ENCODE measurements at regions not wholly inside any gene's neighbourhood (a gene's known extent, or its start where the extent isn't known, plus 50 kb on each side); places are given as distances from the start of the nearest gene placed in this dataset.

GRCh38 chr2:14120376-14120775, 512.1 kb upstream of the LRATD1 start:
- Histone ChIP-seq H3K4me1 (ENCODE audit: control insufficient read depth in 5 of 5, insufficient read depth in 5 of 5, low read length in 5 of 5) (no peaks in the 10 kb centered on the region), H3K4me3 (ENCODE audit: low read depth in 1 of 5, low read length in 5 of 5) (no peak overlapping the region), H3K27ac (ENCODE audit: low read depth, low read length) (no peak overlapping the region), H3K36me3 (ENCODE audit: control insufficient read depth in 5 of 5, insufficient read depth in 5 of 5, low read length in 5 of 5) (no peaks in the 10 kb centered on the region), H3K9ac (ENCODE audit: low read length in 5 of 5) (no peak overlapping the region), H3K27me3 (ENCODE audit: control insufficient read depth in 5 of 5, insufficient read depth in 4 of 5, low read length in 5 of 5) (no peaks in the 10 kb centered on the region), H3K9me3 (ENCODE audit: control insufficient read depth in 5 of 5, low read length in 5 of 5) (no peaks in the 10 kb centered on the region)

GRCh38 chr2:14123436-14124103, 508.9 kb upstream of the LRATD1 start:
- no peaks in the 10 kb centered on the region for H3K9me3 ChIP-seq (ENCODE audit: control insufficient read depth in 5 of 5, low read length in 5 of 5)

GRCh38 chr2:14125624-14126293, 506.8 kb upstream of the LRATD1 start:
- no peak overlapping the region for H3K4me3 ChIP-seq (ENCODE audit: low read depth in 1 of 5, low read length in 5 of 5)
- no peaks in the 10 kb centered on the region for H3K4me1 ChIP-seq (ENCODE audit: control insufficient read depth in 5 of 5, insufficient read depth in 5 of 5, low read length in 5 of 5)
- H3K9me3 ChIP-seq (ENCODE audit: control insufficient read depth in 5 of 5, low read length in 5 of 5), result no peaks in the 10 kb centered on the region
- no peaks in the 10 kb centered on the region for H3K27me3 ChIP-seq (ENCODE audit: control insufficient read depth in 5 of 5, insufficient read depth in 4 of 5, low read length in 5 of 5)
- H3K36me3 ChIP-seq (ENCODE audit: control insufficient read depth in 5 of 5, insufficient read depth in 5 of 5, low read length in 5 of 5), result no peaks in the 10 kb centered on the region
- H3K27ac ChIP-seq (ENCODE audit: low read depth, low read length), result no peak overlapping the region
- H3K9ac ChIP-seq (ENCODE audit: low read length in 5 of 5), result no peak overlapping the region

More at GRCh38 chr2:14123436-14124103, 508.9 kb upstream of the LRATD1 start:
- Histone ChIP-seq H3K36me3 (ENCODE audit: control insufficient read depth in 5 of 5, insufficient read depth in 5 of 5, low read length in 5 of 5) (no peaks in the 10 kb centered on the region), H3K27me3 (ENCODE audit: control insufficient read depth in 5 of 5, insufficient read depth in 4 of 5, low read length in 5 of 5) (no peaks in the 10 kb centered on the region), H3K9ac (ENCODE audit: low read length in 5 of 5) (no peak overlapping the region), H3K4me3 (ENCODE audit: low read depth in 1 of 5, low read length in 5 of 5) (no peak overlapping the region), H3K4me1 (ENCODE audit: control insufficient read depth in 5 of 5, insufficient read depth in 5 of 5, low read length in 5 of 5) (no peaks in the 10 kb centered on the region), H3K27ac (ENCODE audit: low read depth, low read length) (no peak overlapping the region)

- Histone ChIP-seq H3K36me3 (ENCODE audit: control insufficient read depth in 5 of 5, insufficient read depth in 5 of 5, low read length in 5 of 5) (no peaks in the 10 kb centered on the region), H3K27me3 (ENCODE audit: control insufficient read depth in 5 of 5, insufficient read depth in 4 of 5, low read length in 5 of 5) (no peaks in the 10 kb centered on the region), H3K4me3 (ENCODE audit: low read depth in 1 of 5, low read length in 5 of 5) (no peak overlapping the region), H3K9ac (ENCODE audit: low read length in 5 of 5) (no peak overlapping the region), H3K27ac (ENCODE audit: low read depth, low read length) (no peak overlapping the region), H3K9me3 (ENCODE audit: control insufficient read depth in 5 of 5, low read length in 5 of 5) (no peaks in the 10 kb centered on the region), H3K4me1 (ENCODE audit: control insufficient read depth in 5 of 5, insufficient read depth in 5 of 5, low read length in 5 of 5) (no peaks in the 10 kb centered on the region)
Observed at GRCh38 chr2:14126846-14127245, 505.7 kb upstream of the LRATD1 start.

GRCh38 chr2:14127765-14128164, 504.8 kb upstream of the LRATD1 start:
- no peak overlapping the region for H3K4me3 ChIP-seq (ENCODE audit: low read depth in 1 of 5, low read length in 5 of 5)
- H3K9me3 ChIP-seq (ENCODE audit: control insufficient read depth in 5 of 5, low read length in 5 of 5), result no peaks in the 10 kb centered on the region
- H3K4me1 ChIP-seq (ENCODE audit: control insufficient read depth in 5 of 5, insufficient read depth in 5 of 5, low read length in 5 of 5), result no peaks in the 10 kb centered on the region
- H3K27ac ChIP-seq (ENCODE audit: low read depth, low read length), result no peak overlapping the region
- no peak overlapping the region for H3K9ac ChIP-seq (ENCODE audit: low read length in 5 of 5)
- no peaks in the 10 kb centered on the region for H3K36me3 ChIP-seq (ENCODE audit: control insufficient read depth in 5 of 5, insufficient read depth in 5 of 5, low read length in 5 of 5)
- no peaks in the 10 kb centered on the region for H3K27me3 ChIP-seq (ENCODE audit: control insufficient read depth in 5 of 5, insufficient read depth in 4 of 5, low read length in 5 of 5)

- Histone ChIP-seq H3K27me3 (ENCODE audit: control insufficient read depth in 5 of 5, insufficient read depth in 4 of 5, low read length in 5 of 5) (no peaks in the 10 kb centered on the region), H3K27ac (ENCODE audit: low read depth, low read length) (no peak overlapping the region), H3K36me3 (ENCODE audit: control insufficient read depth in 5 of 5, insufficient read depth in 5 of 5, low read length in 5 of 5) (no peaks in the 10 kb centered on the region), H3K9me3 (ENCODE audit: control insufficient read depth in 5 of 5, low read length in 5 of 5) (no peaks in the 10 kb centered on the region), H3K4me1 (ENCODE audit: control insufficient read depth in 5 of 5, insufficient read depth in 5 of 5, low read length in 5 of 5) (no peaks in the 10 kb centered on the region), H3K9ac (ENCODE audit: low read length in 5 of 5) (no peak overlapping the region), H3K4me3 (ENCODE audit: low read depth in 1 of 5, low read length in 5 of 5) (no peak overlapping the region)
Observed at GRCh38 chr2:14132386-14132785, 500.1 kb upstream of the LRATD1 start.

GRCh38 chr2:14134771-14135170, 497.7 kb upstream of the LRATD1 start:
- H3K27ac ChIP-seq (ENCODE audit: low read depth, low read length), result no peak overlapping the region

GRCh38 chr2:14136030-14136429, 496.5 kb upstream of the LRATD1 start:
- Histone ChIP-seq H3K4me1 (ENCODE audit: control insufficient read depth in 5 of 5, insufficient read depth in 5 of 5, low read length in 5 of 5) (no peaks in the 10 kb centered on the region), H3K27ac (ENCODE audit: low read depth, low read length) (no peak overlapping the region), H3K27me3 (ENCODE audit: control insufficient read depth in 5 of 5, insufficient read depth in 4 of 5, low read length in 5 of 5) (no peaks in the 10 kb centered on the region), H3K4me3 (ENCODE audit: low read depth in 1 of 5, low read length in 5 of 5) (no peak overlapping the region), H3K9me3 (ENCODE audit: control insufficient read depth in 5 of 5, low read length in 5 of 5) (no peaks in the 10 kb centered on the region), H3K36me3 (ENCODE audit: control insufficient read depth in 5 of 5, insufficient read depth in 5 of 5, low read length in 5 of 5) (no peaks in the 10 kb centered on the region), H3K9ac (ENCODE audit: low read length in 5 of 5) (no peak overlapping the region)

More at GRCh38 chr2:14134771-14135170, 497.7 kb upstream of the LRATD1 start:
- Histone ChIP-seq H3K9me3 (ENCODE audit: control insufficient read depth in 5 of 5, low read length in 5 of 5) (no peaks in the 10 kb centered on the region), H3K36me3 (ENCODE audit: control insufficient read depth in 5 of 5, insufficient read depth in 5 of 5, low read length in 5 of 5) (no peaks in the 10 kb centered on the region), H3K27me3 (ENCODE audit: control insufficient read depth in 5 of 5, insufficient read depth in 4 of 5, low read length in 5 of 5) (no peaks in the 10 kb centered on the region), H3K4me1 (ENCODE audit: control insufficient read depth in 5 of 5, insufficient read depth in 5 of 5, low read length in 5 of 5) (no peaks in the 10 kb centered on the region), H3K9ac (ENCODE audit: low read length in 5 of 5) (no peak overlapping the region), H3K4me3 (ENCODE audit: low read depth in 1 of 5, low read length in 5 of 5) (no peak overlapping the region)

- H3K27me3 ChIP-seq (ENCODE audit: control insufficient read depth in 5 of 5, insufficient read depth in 4 of 5, low read length in 5 of 5), result no peaks in the 10 kb centered on the region
- no peak overlapping the region for H3K9ac ChIP-seq (ENCODE audit: low read length in 5 of 5)
- H3K4me1 ChIP-seq (ENCODE audit: control insufficient read depth in 5 of 5, insufficient read depth in 5 of 5, low read length in 5 of 5), result no peaks in the 10 kb centered on the region
- no peak overlapping the region for H3K27ac ChIP-seq (ENCODE audit: low read depth, low read length)
- H3K4me3 ChIP-seq (ENCODE audit: low read depth in 1 of 5, low read length in 5 of 5), result no peak overlapping the region
- H3K36me3 ChIP-seq (ENCODE audit: control insufficient read depth in 5 of 5, insufficient read depth in 5 of 5, low read length in 5 of 5), result no peaks in the 10 kb centered on the region
- no peaks in the 10 kb centered on the region for H3K9me3 ChIP-seq (ENCODE audit: control insufficient read depth in 5 of 5, low read length in 5 of 5)
Observed at GRCh38 chr2:14137643-14138042, 494.9 kb upstream of the LRATD1 start.

- no peak overlapping the region for H3K4me3 ChIP-seq (ENCODE audit: low read depth in 1 of 5, low read length in 5 of 5)
- H3K36me3 ChIP-seq (ENCODE audit: control insufficient read depth in 5 of 5, insufficient read depth in 5 of 5, low read length in 5 of 5), result no peaks in the 10 kb centered on the region
- H3K9me3 ChIP-seq (ENCODE audit: control insufficient read depth in 5 of 5, low read length in 5 of 5), result no peaks in the 10 kb centered on the region
- H3K27me3 ChIP-seq (ENCODE audit: control insufficient read depth in 5 of 5, insufficient read depth in 4 of 5, low read length in 5 of 5), result no peaks in the 10 kb centered on the region
- H3K4me1 ChIP-seq (ENCODE audit: control insufficient read depth in 5 of 5, insufficient read depth in 5 of 5, low read length in 5 of 5), result no peaks in the 10 kb centered on the region
- no peak overlapping the region for H3K27ac ChIP-seq (ENCODE audit: low read depth, low read length)
- H3K9ac ChIP-seq (ENCODE audit: low read length in 5 of 5), result no peak overlapping the region
Observed at GRCh38 chr2:14140009-14140550, 492.4 kb upstream of the LRATD1 start.
